ENCODE measurements at regions not wholly inside any gene's neighbourhood (a gene's known extent, or its start where the extent isn't known, plus 50 kb on each side); places are given as distances from the start of the nearest gene placed in this dataset.
"Not testable (repeated sequence)": the region's sequence is repeated elsewhere in the genome, so short reads cannot be mapped to it uniquely, and the experiment has no call there.

DNA sequence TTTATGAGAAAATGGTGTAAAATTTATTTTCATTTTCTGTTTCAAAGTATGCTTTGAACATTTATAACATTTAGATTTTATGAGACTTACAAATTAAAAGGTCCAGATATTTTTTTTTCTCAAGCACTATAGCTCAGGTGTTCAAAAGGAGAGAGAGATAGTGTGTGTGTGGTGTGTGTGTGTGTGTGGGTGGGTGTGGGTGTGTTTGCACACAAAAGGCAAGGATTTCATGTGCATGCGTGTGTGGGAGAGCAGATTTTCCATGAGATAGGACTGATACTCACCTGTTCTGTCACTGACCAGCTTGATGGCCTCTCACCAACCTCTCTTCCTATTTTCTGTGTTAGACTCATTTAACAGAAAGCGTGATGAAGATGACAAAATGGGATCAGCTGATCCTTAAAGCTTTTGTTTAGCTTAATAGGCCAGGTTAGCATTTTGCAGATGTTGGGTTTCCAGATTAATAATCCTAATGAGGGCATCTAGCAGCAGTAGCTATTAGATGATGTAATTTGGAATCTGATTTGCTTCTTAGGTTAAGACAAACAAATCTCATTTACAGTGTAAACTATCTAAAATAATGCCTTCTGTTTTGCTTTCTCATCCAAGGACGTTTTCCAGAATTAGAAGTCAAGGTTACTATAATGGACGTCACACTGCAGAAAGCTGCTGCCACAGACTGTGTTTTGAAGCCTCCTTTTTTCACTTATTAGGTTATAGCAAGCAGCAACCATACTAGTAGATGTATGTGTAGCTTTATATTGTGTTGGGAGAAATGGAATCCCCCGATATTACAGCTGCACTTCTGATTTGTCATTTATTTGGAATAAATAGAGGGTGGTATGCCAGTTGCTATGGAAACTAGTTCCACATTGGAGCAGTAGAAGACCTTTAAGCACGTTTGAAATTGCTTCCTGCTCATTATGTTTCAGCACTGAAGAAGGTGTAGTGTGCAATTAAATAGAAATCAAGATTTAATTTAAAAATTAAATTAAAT lies 355.6 kb downstream of the TAF11L14 start:
- DNase-seq, result no peak

DNA sequence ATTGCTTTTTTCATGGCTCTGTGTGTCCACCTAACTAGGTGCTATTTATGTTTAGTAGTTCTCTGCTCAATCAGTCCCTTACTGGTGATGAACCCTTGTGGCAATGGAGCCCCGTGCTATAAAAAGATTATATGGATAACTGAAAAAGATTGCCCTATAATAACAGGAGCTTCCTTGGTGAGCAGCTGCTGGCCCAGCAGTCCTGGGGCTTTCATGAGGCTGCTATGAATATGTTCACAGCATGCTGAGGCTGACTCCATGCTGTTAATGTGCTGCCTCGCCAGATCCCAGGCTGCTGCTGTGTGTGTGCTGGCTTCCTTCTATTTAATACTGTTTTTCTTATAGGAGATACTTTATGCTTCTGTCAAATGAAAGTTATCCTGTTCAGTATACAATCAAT lies 357.5 kb downstream of the TAF11L14 start:
- no peak for DNase-seq

DNA sequence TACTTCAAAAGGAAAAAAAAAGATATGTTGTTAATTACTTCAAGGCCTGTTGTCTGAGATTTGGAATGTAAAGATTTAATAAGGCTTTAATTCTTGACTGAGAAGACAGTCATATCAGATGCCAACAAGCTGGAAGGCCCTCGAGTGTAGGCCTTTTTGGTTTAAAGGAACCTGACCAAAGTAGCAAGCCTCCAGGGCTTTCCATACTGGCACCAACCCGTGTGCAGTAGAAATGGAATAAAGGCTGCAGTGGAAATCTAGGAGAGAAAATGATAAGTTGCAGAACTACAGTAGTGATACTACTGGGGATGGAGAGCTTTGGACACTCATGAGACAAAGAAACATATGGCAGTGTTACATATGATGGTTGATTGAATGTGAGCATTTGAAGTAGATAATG lies 358.0 kb downstream of the TAF11L14 start:
- DNase-seq, result no peak

- no peak for DNase-seq
Observed at GRCh38 chr5:17995997-17996396, 361.7 kb downstream of the TAF11L14 start.

- no peak for DNase-seq
Observed at GRCh38 chr5:17999858-18000257, 365.6 kb downstream of the TAF11L14 start.

DNA sequence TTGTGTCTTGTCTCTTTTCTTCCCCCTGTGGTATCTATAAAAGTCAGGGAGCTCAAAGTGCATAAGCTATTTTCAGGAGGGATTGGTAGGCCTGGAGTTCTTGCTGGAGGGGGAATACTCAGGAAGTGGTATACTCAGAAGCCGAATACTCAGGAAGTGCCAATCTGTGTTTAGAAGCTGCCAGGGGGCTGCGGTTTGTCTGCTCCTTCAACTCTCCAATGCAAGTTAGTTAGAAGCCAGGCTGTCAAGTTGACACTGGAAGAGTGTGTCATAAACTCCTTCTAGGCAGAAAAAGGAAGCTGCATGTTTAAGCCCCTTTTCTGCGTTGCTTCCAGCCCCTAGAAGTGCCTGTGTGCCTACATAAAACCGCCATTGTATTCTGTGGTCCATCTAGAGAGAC lies 366.5 kb downstream of the TAF11L14 start:
- DNase-seq, result no peak

GRCh38 chr5:18003312-18003711 lies 369.1 kb downstream of the TAF11L14 start:
- DNase-seq, result no peak

- DNase-seq, result no peak
Observed at GRCh38 chr5:18003784-18004183, 369.5 kb downstream of the TAF11L14 start.

GRCh38 chr5:18006235-18006634 lies 372.0 kb downstream of the TAF11L14 start:
- not testable (repeated sequence) for DNase-seq

GRCh38 chr5:18008940-18009339 lies 374.7 kb downstream of the TAF11L14 start:
- DNase-seq, result no peak

DNA sequence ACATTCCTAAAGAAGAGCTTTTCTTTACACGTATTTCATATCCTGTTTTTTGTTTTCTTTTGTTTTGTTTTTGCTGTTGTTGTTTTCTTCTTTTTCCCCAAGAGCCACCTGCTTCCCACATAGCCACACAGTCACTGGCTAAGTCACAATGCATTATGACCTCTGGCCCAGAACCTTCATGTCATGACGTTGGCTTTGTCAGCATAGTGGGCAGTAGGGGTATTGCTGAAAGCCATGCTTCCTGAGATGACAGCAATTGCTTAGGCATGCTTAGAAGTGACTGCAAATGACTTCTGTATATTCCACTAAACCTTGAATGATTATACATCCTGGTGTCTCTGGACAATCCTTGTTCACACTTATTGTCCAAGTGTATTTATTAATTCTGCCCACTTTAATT lies 375.8 kb downstream of the TAF11L14 start:
- no peak for DNase-seq

DNA sequence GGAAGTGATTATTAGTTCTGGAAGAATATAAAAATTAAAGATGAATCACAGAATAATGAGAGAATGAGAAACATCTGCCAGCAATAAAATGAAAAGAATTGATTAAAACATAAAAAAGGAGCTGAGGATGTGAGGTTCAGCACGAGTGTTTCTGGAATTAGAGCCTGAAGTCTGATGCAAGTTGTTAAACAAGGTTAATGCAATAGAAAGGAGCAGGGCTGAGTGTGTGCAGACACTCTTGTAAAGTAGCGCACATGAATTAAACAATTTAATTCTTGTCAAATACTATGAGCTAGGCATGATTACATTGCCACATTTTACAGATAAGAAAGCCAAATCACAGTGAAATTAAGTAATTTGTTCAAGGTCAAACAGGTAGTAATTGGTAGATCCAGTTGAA lies 384.2 kb downstream of the TAF11L14 start:
- no peak for DNase-seq

- no peak for DNase-seq
Observed at GRCh38 chr5:18023275-18023674, 389.0 kb downstream of the TAF11L14 start.

DNA sequence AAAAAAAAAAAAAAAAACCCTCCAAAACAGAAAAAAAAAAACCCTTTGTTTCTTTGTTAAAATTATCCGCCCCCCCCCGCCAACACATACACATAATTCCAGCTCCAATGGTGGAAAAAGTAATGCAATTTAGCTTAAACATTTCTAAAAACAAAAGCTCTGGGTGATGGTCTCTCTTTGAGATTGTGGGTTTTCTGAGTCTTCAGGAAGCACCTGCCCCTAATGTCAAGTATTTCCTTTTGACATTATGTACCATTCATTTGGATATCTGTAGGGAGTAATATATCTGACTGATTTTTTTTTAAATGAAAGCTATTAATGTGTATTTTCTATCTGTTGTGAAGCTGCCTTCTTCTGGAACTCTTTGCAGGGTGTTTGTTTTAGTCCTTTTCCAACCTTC lies 389.7 kb downstream of the TAF11L14 start:
- no peak for DNase-seq

DNA sequence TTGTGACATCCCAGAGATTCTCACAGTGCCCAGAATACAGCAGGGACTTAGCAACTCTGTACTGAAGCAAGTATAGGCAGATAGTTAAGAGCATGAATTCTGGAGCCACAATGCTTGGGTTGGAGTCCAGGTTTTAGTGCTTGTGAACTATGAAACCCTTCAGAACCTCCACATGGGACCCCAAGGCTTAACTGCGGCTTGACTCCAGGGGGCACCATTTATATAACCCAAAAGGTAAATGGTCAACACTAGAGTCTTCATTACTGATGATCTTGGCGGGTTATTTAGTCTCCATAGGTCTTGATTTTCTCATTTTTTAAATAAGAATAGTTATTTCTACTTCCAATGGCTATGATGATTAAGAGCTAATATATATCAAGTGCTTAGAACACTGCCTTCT lies 390.3 kb downstream of the TAF11L14 start:
- no peak for DNase-seq

- no peak for DNase-seq
Observed at GRCh38 chr5:18027241-18027867, 393.1 kb downstream of the TAF11L14 start.

DNA sequence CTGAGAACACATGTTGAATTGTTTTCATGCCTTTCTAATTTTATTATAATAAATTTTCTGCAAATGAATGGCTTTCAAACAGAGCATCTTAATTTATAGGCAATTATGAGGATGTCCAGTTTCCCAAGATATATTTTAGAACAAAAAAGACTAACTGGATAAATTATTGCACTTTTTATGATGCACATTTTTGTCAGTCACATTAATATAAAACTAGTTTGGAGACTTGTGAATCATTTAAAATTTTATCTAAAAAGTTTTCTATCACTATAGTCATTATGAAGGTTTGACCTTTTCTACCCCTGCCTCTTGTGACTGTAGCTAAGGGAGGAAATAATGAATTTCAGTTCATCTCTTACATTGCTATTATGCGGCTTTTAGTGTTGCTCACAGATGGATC lies 393.8 kb downstream of the TAF11L14 start:
- no peak for DNase-seq

- no peak for DNase-seq
Observed at GRCh38 chr5:18032744-18033143, 398.5 kb downstream of the TAF11L14 start.

DNA sequence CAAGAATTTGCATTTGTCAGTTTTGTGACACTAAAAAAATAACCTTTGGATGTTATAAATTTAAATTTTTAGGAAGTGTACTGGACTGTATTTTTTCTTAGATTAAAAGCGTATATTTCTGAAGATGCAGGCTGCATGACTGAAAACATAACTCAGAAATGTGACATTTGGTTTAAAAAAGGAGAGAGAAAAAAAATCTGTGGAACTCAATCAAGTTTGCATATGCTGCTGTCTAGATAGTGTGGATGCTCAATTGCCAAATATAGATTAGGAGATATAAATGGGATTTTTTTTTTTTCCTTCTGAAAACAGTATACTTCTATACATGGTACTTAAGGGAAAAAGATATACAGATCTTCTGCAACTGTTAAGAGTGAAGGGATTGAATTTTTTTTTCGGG lies 402.3 kb downstream of the TAF11L14 start:
- no peak for DNase-seq

- no peak for DNase-seq
Observed at GRCh38 chr5:18037718-18038117, 403.5 kb downstream of the TAF11L14 start.

DNA sequence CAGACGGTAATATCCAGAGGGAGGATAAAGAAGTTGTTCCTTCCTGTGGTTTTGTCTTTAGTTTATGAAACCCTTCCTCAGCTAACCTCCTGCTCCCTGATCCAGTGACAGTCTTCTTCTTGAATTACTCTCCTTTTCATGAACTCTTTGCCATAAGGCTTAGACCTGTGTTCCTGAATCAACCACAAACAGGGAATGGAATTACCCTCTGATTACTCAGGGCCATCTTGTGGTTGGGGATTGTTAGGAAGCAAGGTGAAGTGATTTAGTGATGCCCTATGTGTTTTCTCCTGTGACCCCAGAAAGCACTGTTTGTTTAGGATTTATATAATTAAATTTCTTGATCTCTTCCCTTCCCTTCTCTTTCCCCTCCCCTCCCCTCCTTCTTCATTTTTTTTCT lies 409.1 kb downstream of the TAF11L14 start:
- no peak for DNase-seq

GRCh38 chr5:18048449-18048848 lies 414.2 kb downstream of the TAF11L14 start:
- no peak for DNase-seq

DNA sequence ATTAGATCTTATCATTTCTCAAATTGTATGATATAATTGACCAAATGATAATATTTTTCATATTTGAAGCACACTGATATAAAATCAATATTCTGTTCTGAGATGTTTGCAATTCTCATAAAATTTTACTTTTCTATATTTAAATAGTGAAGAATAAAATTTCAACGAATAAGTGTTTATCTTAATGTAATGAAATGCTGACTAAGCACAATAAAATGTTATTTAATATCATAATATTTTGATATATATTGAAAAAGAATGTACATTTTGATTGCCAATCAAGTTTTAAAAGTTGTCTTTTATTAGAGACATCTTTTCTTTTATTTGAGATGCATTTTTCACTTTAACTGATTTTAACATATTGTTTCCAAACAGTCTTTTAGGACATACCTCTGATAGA lies 416.1 kb downstream of the TAF11L14 start:
- DNase-seq, result no peak

- DNase-seq, result no peak
Observed at GRCh38 chr5:18050776-18051175, 416.5 kb downstream of the TAF11L14 start.
